SK-N-SH treated with all-trans-retinoic acid at 6 μM for 48 hours (cell line): ENCODE measurements at regions not wholly inside any gene's neighbourhood (a gene's known extent, or its start where the extent isn't known, plus 50 kb on each side); places are given as distances from the start of the nearest gene placed in this dataset.

Experiments
- ATAC-seq: fragments of 200-7000 bp; cut with Tn5 transposase; 3 replicates; pipeline ENCODE4 v1.9.1; 2020; ENCODE audit warnings: mild to moderate bottlenecking, moderate library complexity
- ARNTL ChIP-seq: fragments of 450-650 bp; formaldehyde crosslinking; IDR thresholded peaks from 2 replicates; pipeline ENCODE4 v1.5.0; 2020; ENCODE audit warnings: low read depth, mild to moderate bottlenecking, moderate library complexity, borderline replicate concordance
- BACH2 ChIP-seq: fragments of 250-450 bp; sonication (Bioruptor Pico); IDR thresholded peaks from 2 replicates; pipeline ENCODE4 v1.9.0; 2021; ENCODE audit warnings: mild to moderate bottlenecking, borderline replicate concordance
- CREB5 ChIP-seq: fragments of 250-450 bp; sonication (Bioruptor Pico); IDR thresholded peaks from 2 replicates; pipeline ENCODE4 v1.5.1; 2020; ENCODE audit warnings: low read depth, mild to moderate bottlenecking, moderate library complexity
- ESRRG ChIP-seq: fragments of 250-450 bp; sonication (Bioruptor Pico); IDR thresholded peaks from 2 replicates; pipeline ENCODE4 v1.6.1; 2021; ENCODE audit warnings: mild to moderate bottlenecking
- GLIS3 ChIP-seq: fragments of 250-450 bp; sonication (Bioruptor Pico); IDR thresholded peaks from 2 replicates; pipeline ENCODE4 v1.5.0; 2020; ENCODE audit warnings: mild to moderate bottlenecking, moderate library complexity
- OSR1 ChIP-seq: fragments of 250-450 bp; sonication (Bioruptor Pico); IDR thresholded peaks from 2 replicates; pipeline ENCODE4 v1.8.0; 2022; ENCODE audit warnings: moderate library complexity, mild to moderate bottlenecking, inconsistent platforms
- PATZ1 ChIP-seq: fragments of 250-450 bp; sonication (Bioruptor Pico); IDR thresholded peaks from 2 replicates; pipeline ENCODE4 v1.8.0; 2020; ENCODE audit warnings: mild to moderate bottlenecking, moderate library complexity, borderline replicate concordance
- PPARA ChIP-seq: fragments of 250-450 bp; sonication (Bioruptor Pico); IDR thresholded peaks from 2 replicates; pipeline ENCODE4 v1.5.0; 2020; ENCODE audit warnings: mild to moderate bottlenecking, borderline replicate concordance
- RARB ChIP-seq: fragments of 250-450 bp; sonication (Bioruptor Pico); IDR thresholded peaks from 2 replicates; pipeline ENCODE4 v1.8.0; 2021; ENCODE audit warnings: mild to moderate bottlenecking, moderate library complexity
- SNAI2 ChIP-seq: fragments of 250-450 bp; sonication (Bioruptor Pico); IDR thresholded peaks from 2 replicates; pipeline ENCODE4 v1.5.0; 2020; ENCODE audit warnings: mild to moderate bottlenecking, moderate library complexity
- TCF4 ChIP-seq: fragments of 250-450 bp; sonication (Bioruptor Pico); IDR thresholded peaks from 2 replicates; pipeline ENCODE4 v1.8.0; 2021; ENCODE audit warnings: mild to moderate bottlenecking, moderate library complexity, borderline replicate concordance
- TSHZ2 ChIP-seq: fragments of 250-450 bp; sonication (Bioruptor Pico); IDR thresholded peaks from 2 replicates; pipeline ENCODE4 v1.5.0; 2020; ENCODE audit warnings: mild to moderate bottlenecking, moderate library complexity
- ZFP3 ChIP-seq: fragments of 250-450 bp; sonication (Bioruptor Pico); IDR thresholded peaks from 2 replicates; pipeline ENCODE4 v1.5.0; 2020; ENCODE audit warnings: mild to moderate bottlenecking, moderate library complexity
- ZFP30 ChIP-seq: fragments of 450-650 bp; formaldehyde crosslinking; IDR thresholded peaks from 2 replicates; pipeline ENCODE4 v1.5.0; 2022; ENCODE audit warnings: mild to moderate bottlenecking, moderate library complexity
- ZNF565 ChIP-seq: fragments of 450-650 bp; formaldehyde crosslinking; conservative IDR thresholded peaks from 2 replicates; pipeline ENCODE4 v1.5.0; 2020; ENCODE audit warnings: low read depth, mild to moderate bottlenecking, moderate library complexity
- ZNF70 ChIP-seq: fragments of 450-650 bp; formaldehyde crosslinking; IDR thresholded peaks from 2 replicates; pipeline ENCODE4 v1.5.0; 2020; ENCODE audit warnings: mild to moderate bottlenecking, moderate library complexity
- ZNF8 ChIP-seq: fragments of 450-650 bp; formaldehyde crosslinking; IDR thresholded peaks from 2 replicates; pipeline ENCODE4 v1.5.0; 2020; ENCODE audit warnings: mild to moderate bottlenecking, moderate library complexity
- TF ChIP-seq, protein P1 (sequence below): fragments of 250-450 bp; sonication (Bioruptor Pico); IDR thresholded peaks from 2 replicates; pipeline ENCODE4 v1.8.0; 2021; ENCODE audit warnings: low read depth, mild to moderate bottlenecking, moderate library complexity, borderline replicate concordance
- TF ChIP-seq, protein P2 (sequence below): fragments of 250-450 bp; sonication (Bioruptor Pico); IDR thresholded peaks from 2 replicates; pipeline ENCODE4 v1.5.1; 2021; ENCODE audit warnings: mild to moderate bottlenecking, moderate library complexity

- TF ChIP-seq ZFP3 (CRISPR knock-in tag): no peak
- no peak for TF ChIP-seq ZNF565 (CRISPR knock-in tag)
- TF ChIP-seq, protein P1, sequence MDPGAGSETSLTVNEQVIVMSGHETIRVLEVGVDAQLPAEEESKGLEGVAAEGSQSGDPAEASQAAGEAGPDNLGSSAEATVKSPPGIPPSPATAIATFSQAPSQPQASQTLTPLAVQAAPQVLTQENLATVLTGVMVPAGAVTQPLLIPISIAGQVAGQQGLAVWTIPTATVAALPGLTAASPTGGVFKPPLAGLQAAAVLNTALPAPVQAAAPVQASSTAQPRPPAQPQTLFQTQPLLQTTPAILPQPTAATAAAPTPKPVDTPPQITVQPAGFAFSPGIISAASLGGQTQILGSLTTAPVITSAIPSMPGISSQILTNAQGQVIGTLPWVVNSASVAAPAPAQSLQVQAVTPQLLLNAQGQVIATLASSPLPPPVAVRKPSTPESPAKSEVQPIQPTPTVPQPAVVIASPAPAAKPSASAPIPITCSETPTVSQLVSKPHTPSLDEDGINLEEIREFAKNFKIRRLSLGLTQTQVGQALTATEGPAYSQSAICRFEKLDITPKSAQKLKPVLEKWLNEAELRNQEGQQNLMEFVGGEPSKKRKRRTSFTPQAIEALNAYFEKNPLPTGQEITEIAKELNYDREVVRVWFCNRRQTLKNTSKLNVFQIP (CRISPR knock-in tag): no peak
- TF ChIP-seq ZNF70: no peak
- peak; percentile 96 for ATAC-seq
These were observed 85.9 kb upstream of the MKI67 start for GRCh38 chr10:128211953-128212727.

DNA sequence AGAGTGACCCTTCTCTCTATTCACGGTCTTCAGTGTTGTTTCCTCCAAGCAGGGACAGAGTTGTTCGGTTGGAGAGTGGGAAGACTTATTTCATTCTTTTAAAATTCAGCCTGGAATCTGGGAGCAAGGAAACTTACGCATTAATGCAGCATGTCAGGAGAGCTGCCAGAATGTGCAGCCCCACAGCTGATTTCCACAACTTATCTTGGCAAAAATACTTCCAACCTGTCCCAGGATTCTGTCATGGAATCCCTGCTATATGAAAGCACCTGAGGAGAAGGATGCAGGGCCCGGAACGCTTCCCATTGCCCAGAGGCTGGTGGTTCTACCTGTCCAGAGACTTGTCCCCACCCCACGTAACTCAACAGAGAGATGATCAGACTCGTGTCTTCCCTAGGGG lies 86.9 kb upstream of the MKI67 start:
- no peak for ATAC-seq
- TF ChIP-seq ZNF565 (CRISPR knock-in tag): no peak
- TF ChIP-seq, protein P1 (CRISPR knock-in tag): no peak
- no peak for TF ChIP-seq PATZ1 (CRISPR knock-in tag)
- no peak for TF ChIP-seq ZNF8
- TF ChIP-seq TSHZ2: no peak
- TF ChIP-seq ZFP30 (CRISPR knock-in tag): no peak
- no peak for TF ChIP-seq PPARA (CRISPR knock-in tag)
- TF ChIP-seq BACH2 (CRISPR knock-in tag): no peak
- no peak for TF ChIP-seq TCF4 (CRISPR knock-in tag)
- TF ChIP-seq ARNTL (CRISPR knock-in tag): no peak
- TF ChIP-seq CREB5 (CRISPR knock-in tag): no peak
- no peak for TF ChIP-seq ESRRG (CRISPR knock-in tag)
- TF ChIP-seq ZFP3 (CRISPR knock-in tag): no peak
- TF ChIP-seq SNAI2 (CRISPR knock-in tag): no peak
- TF ChIP-seq, protein P2, sequence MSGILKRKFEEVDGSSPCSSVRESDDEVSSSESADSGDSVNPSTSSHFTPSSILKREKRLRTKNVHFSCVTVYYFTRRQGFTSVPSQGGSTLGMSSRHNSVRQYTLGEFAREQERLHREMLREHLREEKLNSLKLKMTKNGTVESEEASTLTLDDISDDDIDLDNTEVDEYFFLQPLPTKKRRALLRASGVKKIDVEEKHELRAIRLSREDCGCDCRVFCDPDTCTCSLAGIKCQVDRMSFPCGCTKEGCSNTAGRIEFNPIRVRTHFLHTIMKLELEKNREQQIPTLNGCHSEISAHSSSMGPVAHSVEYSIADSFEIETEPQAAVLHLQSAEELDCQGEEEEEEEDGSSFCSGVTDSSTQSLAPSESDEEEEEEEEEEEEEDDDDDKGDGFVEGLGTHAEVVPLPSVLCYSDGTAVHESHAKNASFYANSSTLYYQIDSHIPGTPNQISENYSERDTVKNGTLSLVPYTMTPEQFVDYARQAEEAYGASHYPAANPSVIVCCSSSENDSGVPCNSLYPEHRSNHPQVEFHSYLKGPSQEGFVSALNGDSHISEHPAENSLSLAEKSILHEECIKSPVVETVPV: no peak

GRCh38 chr10:128215733-128216132 lies 89.5 kb upstream of the MKI67 start:
- ATAC-seq: no peak
- TF ChIP-seq GLIS3 (no peak), PPARA (CRISPR knock-in tag) (no peak), TCF4 (CRISPR knock-in tag) (no peak), OSR1 (CRISPR knock-in tag) (no peak), RARB (CRISPR knock-in tag) (no peak), ESRRG (CRISPR knock-in tag) (no peak), TSHZ2 (no peak), ARNTL (CRISPR knock-in tag) (no peak)
- TF ChIP-seq, protein P2: no peak
